Astrocyte of the spinal cord (primary cell): ENCODE measurements at regions not wholly inside any gene's neighbourhood (a gene's known extent, or its start where the extent isn't known, plus 50 kb on each side); places are given as distances from the start of the nearest gene placed in this dataset.
"Not testable (repeated sequence)": the region's sequence is repeated elsewhere in the genome, so short reads cannot be mapped to it uniquely, and the experiment has no call there.

Experiments used
- DNase-seq: peaks from one replicate; pipeline ENCODE4 v3.0.0; 2011; ENCODE audit warnings: low read depth, low spot score
- H3K4me3 ChIP-seq: 2 replicates; pipeline ENCODE4 v1.5.1; 2011; ENCODE audit warnings: low read depth, mild to moderate bottlenecking, low read length, moderate library complexity
- in situ Hi-C: cut with HindIII; loops from 2 replicates; pipeline ENCODE4 v1.10.0; 2017; ENCODE audit warnings: low sequenced_read_pairs
- TF ChIP-seq, protein P1 (sequence below): IDR thresholded peaks from 2 replicates; pipeline ENCODE4 v1.5.1; 2012; ENCODE audit warnings: low read depth, mild to moderate bottlenecking, low read length, inconsistent platforms

DNA sequence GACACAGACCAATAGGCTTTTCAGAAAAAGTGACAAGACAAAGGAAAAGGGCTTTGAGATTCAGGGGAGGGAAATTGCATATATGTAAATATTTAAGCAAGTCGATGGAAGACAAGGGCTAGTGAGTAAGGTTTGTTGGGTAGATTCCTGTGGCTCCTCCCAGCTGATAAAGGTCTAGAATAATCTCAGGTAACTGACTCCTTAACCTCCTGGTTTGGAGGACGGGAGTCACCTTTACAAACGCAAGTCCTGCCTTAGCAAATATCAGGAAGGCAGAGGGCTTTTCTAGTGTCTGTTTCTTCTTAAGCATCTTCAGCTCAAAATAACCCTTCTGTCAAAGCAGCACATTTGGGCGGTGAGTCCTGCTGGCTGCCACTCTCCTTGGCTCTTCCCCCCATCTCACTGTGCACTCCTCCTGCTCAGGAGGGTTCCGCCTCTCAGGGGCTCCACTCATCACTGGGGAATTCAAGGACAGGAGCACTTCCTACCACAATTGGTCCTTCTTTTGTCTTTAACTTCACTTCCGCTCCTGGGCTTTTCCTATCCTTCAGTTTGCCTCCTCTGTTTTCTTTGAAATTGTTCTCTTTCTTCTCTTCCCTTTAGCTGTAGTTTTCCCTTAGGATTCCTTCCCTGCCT lies 496.3 kb upstream of the KLF6 start:
- DNase-seq: peak; percentile 53
- TF ChIP-seq, protein P1, sequence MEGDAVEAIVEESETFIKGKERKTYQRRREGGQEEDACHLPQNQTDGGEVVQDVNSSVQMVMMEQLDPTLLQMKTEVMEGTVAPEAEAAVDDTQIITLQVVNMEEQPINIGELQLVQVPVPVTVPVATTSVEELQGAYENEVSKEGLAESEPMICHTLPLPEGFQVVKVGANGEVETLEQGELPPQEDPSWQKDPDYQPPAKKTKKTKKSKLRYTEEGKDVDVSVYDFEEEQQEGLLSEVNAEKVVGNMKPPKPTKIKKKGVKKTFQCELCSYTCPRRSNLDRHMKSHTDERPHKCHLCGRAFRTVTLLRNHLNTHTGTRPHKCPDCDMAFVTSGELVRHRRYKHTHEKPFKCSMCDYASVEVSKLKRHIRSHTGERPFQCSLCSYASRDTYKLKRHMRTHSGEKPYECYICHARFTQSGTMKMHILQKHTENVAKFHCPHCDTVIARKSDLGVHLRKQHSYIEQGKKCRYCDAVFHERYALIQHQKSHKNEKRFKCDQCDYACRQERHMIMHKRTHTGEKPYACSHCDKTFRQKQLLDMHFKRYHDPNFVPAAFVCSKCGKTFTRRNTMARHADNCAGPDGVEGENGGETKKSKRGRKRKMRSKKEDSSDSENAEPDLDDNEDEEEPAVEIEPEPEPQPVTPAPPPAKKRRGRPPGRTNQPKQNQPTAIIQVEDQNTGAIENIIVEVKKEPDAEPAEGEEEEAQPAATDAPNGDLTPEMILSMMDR: no peak
- H3K4me3 ChIP-seq: no peak overlapping the region
- in situ Hi-C loops: no loop called here

DNA sequence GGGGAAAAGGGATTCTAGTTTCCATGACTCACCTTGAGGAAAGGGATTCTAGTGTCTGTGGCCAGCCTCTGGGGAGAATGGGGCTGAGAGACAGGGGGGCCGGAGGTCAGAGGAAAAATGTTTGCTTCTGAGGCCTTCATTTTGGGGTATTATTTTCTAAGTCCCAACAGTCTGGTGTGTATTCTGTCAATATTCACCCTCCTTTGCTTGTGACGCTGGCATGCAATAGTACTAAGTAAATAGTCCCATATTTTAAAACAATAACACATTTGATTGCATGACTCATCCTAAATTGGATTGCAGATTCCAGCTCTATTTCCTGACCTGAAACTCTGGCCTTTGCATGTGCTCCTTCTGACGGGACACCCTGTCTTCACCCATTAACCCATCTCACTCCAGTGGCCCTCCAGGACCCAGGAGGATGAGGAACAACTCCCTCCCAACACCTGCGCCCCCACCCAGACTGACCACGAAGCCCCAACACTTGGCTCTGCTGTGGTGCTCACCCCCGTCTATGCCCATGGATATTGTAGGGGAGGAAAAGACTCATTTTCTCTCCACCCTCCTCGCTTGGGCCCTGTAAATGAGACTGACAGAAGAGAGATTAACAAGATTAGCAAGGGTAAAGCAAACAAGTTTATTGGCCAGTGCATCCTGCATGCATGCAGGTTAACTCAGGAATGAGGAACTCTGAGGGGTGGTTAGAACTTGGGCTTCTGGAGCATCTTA lies 495.6 kb upstream of the KLF6 start:
- TF ChIP-seq, protein P1: no peak
- peak; percentile 57 for DNase-seq
- in situ Hi-C loops: no loop called here
- no peak overlapping the region for H3K4me3 ChIP-seq

DNA sequence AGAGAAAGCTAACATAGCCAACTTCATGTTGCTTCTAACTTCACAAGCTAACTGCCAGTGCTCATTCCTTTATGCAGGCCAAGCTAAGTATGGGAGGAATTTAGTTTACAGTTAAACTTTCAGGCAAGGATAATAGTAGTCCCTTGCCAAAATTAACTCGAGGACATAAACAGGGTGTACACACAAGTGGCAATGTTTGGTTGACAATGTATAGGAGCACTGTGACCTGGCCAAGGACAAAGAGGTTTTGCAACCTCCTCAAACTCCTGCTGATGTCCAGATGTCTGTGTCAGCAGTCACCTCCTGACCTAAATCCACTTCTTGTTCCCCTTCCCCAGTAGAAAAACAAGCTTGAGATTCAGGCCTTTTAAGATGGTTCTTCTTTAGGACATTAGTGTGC lies 494.6 kb upstream of the KLF6 start:
- no peak overlapping the region for H3K4me3 ChIP-seq
- peak; percentile 41 for DNase-seq
- TF ChIP-seq, protein P1: no peak
- in situ Hi-C loops: no loop called here

DNA sequence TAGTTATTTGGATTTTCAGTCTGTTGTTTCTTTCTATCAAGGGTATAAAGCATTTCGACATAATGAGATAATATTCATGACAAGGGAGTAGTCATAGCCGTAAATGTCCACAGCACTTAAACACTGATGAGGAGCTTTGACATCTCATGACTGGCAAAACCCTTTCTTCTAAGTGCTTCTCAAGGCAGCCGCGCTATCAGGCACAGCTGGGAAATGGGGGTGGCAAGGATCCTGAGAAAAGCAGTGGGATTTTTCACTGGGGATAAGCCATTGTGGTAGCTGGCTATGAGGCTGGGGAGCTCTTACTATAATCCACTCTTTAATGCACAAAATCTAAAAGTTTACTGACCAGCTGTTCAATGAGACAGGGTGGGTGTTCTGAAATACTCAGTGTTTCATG lies 493.2 kb upstream of the KLF6 start:
- in situ Hi-C loops: no loop called here
- H3K4me3 ChIP-seq: no peak overlapping the region
- DNase-seq: no peak
- TF ChIP-seq, protein P1: no peak

DNA sequence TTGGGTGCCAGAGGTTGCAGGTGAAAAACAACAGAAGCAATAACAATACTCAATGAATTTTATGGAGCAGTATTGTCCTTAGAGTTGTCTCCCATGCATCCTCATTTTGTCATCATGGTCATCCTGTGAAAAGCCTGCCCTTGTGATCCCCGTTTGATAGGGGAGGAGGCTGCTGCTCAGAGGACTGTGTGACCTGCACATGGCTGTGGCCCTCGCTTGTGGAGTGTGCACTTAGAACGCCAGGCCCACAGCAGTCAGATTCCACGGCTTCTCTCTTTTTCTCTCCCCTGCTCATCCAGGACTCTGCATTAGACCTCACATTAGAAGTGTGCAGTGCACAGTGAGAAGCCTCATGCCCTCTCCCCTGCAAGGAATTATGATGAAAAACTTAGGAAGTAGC lies 491.1 kb upstream of the KLF6 start:
- in situ Hi-C loops: no loop called here
- TF ChIP-seq, protein P1: no peak
- H3K4me3 ChIP-seq: no peak overlapping the region
- no peak for DNase-seq

DNA sequence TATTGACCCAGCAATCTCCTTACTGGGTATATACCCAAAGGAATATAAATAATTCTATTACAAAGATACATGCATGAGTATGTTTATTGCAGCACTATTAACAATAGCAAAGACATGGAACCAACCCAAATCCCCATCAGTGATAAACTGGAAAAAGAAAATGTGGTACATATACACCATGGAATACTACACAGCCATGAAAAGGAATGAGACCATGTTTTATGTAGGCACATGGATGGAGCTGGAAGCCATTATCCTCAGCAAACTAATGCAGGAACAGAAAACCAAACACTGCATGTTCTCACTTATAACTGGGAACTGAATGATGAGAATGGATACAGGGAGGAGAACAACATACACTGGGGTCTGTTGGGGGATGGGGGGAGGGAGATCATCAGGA lies 489.7 kb upstream of the KLF6 start:
- DNase-seq, in situ Hi-C loops, H3K4me3 ChIP-seq: not testable (repeated sequence)

DNA sequence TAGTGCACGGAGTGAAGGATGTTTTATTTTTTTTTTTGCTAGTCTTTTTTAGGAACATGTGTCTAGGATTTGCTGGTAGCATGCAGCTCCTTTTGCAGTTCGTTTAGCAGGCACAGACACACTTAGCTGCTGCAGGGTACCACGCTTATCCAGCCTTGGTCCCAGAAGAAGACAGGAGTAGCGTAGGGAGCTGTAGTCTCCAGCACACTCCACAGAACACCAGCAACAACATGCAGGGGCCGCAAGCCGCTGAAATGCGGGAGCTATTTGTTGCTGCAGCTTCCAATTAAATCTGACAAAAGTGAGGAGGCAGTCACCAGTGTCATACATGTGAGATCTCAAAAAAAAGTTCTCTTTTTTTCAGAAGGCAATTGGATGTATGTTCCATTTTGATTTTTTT lies 486.2 kb upstream of the KLF6 start:
- no peak overlapping the region for H3K4me3 ChIP-seq
- TF ChIP-seq, protein P1: no peak
- DNase-seq: no peak
- in situ Hi-C loops: no loop called here
